ENCODE measurements at regions not wholly inside any gene's neighbourhood (a gene's known extent, or its start where the extent isn't known, plus 50 kb on each side); places are given as distances from the start of the nearest gene placed in this dataset.

DNA sequence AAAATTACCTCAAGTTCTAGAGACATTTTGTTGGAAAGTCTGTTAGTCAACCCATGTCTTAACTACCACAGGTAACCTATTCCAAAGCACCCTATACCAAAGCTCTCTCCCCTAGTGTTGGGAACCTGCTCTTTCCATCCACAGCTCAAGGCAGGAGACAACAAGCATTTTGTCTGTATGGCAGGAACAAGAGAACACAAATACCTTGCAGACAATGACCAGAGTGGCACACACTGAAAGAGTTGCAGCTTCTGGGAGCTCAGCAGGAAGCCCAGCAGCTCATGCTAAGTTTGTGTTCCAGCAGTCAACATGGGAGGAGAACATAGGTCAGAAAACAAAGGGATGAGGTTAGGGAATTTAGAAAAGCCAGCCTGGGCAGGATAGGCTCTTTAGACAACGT, 300.8 kb downstream of the HHIPL2 start:
- no peak for DNase-seq (ENCODE audit: low spot score)
- in situ Hi-C loops (cut with MboI; ENCODE audit: low sequenced_read_pairs, unreplicated experiment): no loop called here
- no peak for TF ChIP-seq CTCF (IDR thresholded peaks at IDR 0.05; ENCODE audit: borderline replicate concordance, control extremely low read depth, extremely low read depth, insufficient read depth, missing control alignments)

DNA sequence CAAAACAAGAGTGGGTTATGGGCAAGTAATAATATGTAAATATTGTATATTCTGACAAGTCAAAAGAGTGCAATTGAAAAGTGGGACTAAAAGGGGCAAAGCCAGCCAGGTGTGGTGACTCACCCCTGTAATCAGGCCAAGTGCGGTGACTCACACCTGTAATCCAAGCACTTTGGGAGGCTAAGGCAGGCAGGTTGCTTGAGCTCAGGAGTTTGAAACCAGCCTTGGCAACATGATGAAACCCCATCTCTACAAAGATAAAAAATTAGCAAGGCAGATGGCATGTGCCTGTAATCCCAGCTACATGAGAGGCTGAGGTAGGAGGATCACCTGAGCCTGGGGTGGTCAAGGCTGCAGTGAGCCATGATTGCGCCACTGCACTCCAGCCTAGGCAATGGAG, 304.0 kb downstream of the HHIPL2 start:
- in situ Hi-C loops (cut with MboI; ENCODE audit: low sequenced_read_pairs, unreplicated experiment): no loop called here
- no peak for DNase-seq (ENCODE audit: low spot score)
- TF ChIP-seq CTCF (IDR thresholded peaks at IDR 0.05; ENCODE audit: borderline replicate concordance, control extremely low read depth, extremely low read depth, insufficient read depth, missing control alignments): no peak

DNA sequence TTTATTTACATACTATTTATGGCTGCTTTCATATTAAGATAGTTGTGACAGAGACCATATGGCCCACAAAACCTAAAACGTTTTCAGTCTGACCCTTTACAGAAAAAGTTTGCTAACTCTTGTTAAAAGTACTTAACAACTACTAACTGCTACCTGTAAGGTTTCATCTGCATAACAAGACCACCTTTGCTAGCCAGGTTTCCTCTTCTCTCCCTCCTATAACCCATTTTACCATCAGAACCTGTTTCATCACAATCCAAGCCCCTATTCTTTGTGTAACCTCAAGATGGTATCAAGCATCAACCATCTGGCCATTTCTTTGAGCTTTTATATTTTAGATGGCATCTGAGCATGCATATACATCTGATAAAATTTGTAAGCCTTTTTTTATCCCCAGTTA, 305.4 kb downstream of the HHIPL2 start:
- in situ Hi-C loops (cut with MboI; ENCODE audit: low sequenced_read_pairs, unreplicated experiment): no loop called here
- DNase-seq (ENCODE audit: low spot score): no peak
- TF ChIP-seq CTCF (IDR thresholded peaks at IDR 0.05; ENCODE audit: borderline replicate concordance, control extremely low read depth, extremely low read depth, insufficient read depth, missing control alignments): no peak

DNA sequence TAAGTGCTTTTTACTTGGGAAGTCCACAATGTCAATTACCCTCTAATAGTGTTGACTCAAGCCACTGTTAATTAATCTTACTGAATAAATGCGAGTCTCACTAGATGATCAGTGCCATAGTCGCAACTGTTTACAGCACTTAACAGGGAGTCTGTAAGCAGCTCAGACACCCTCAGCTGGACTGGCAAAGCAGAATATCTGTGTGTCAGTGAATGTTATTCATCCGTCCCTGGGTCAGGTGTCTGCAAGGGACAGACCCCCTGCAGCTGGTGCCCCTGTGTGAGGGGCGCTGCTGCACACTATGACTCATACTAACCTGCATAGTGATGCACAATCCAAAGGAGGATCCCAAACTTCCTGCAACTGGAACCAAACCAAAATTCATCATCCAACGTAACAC, 306.5 kb downstream of the HHIPL2 start:
- TF ChIP-seq CTCF (IDR thresholded peaks at IDR 0.05; ENCODE audit: borderline replicate concordance, control extremely low read depth, extremely low read depth, insufficient read depth, missing control alignments): no peak

DNA sequence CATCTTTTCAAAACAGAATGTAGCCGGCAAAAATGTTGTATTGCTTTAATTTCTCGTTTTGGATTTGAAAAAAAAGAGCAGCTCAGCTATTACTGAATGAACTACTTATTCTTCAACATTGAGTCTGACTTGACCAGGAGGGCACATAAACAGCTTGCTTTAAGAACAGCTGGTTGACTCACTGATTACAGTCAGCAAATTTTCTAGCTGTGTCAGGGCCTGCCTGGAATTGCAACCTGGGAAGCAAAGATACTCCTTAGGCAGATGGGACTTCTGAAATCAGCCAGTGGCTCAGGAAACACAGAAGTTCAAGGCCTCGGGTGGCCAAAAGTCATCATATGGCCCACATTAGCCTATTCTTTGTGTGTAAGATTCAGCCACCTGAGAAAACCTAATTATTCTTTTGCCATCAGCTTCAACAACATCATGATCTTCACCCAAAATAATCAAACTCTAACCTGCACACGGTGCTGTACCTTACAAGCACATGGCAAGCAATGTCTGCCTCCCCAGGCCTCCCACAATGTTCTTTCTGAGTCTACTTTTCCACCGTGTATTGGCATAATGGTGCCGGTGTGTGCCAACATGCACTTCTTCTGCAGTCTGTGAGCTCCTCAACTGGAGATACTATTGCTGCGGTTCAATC, 307.2 kb downstream of the HHIPL2 start:
- no peak for DNase-seq (ENCODE audit: low spot score)
- in situ Hi-C loops (cut with MboI; ENCODE audit: low sequenced_read_pairs, unreplicated experiment): no loop called here

More for the DNA sequence above, 306.5 kb downstream of the HHIPL2 start:
- DNase-seq (ENCODE audit: low spot score): no peak
- in situ Hi-C loops (cut with MboI; ENCODE audit: low sequenced_read_pairs, unreplicated experiment): no loop called here

DNA sequence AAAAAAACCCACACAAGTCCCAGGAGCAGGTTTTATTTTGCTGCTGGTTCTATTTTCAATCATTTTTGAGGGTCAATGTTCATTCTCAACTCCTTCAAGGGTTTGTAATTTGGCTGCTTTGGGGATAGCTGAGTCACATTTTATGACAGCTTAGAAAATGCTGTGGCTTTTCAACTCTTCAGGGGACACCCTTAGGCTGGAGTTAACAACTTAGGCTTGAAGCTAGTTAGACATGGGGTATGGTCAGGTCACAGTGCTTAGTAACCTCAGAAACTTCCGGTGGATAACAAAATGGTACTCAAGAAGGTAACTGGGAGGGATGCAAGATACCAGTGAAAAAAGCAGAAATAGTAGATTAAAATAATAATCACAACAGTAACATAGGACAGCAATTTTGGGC, 308.8 kb downstream of the HHIPL2 start:
- DNase-seq (ENCODE audit: low spot score): no peak
- in situ Hi-C loops (cut with MboI; ENCODE audit: low sequenced_read_pairs, unreplicated experiment): no loop called here
- TF ChIP-seq CTCF (IDR thresholded peaks at IDR 0.05; ENCODE audit: borderline replicate concordance, control extremely low read depth, extremely low read depth, insufficient read depth, missing control alignments): no peak

More for the DNA sequence above, 307.2 kb downstream of the HHIPL2 start:
- no peak for TF ChIP-seq CTCF (IDR thresholded peaks at IDR 0.05; ENCODE audit: borderline replicate concordance, control extremely low read depth, extremely low read depth, insufficient read depth, missing control alignments)

Measured in GM13976 (cell line).